GM18951 (cell line): ENCODE measurements at regions not wholly inside any gene's neighbourhood (a gene's known extent, or its start where the extent isn't known, plus 50 kb on each side); places are given as distances from the start of the nearest gene placed in this dataset.

ENCODE experiments used
- POLR2A ChIP-seq: IDR thresholded peaks from 4 replicates; pipeline ENCODE4 v1.6.1; 2011; ENCODE audit warnings: mild to moderate bottlenecking; ENCODE audit not compliant: insufficient read length, insufficient read depth; ENCODE audit errors: extremely low read depth
- in situ Hi-C: fragments of 300-500 bp; cut with MboI; formaldehyde crosslinking; loops from one replicate; pipeline ENCODE4 v1.12.0; 2022; ENCODE audit warnings: low sequenced_read_pairs, mixed read lengths, inconsistent platforms; ENCODE audit not compliant: unreplicated experiment

DNA sequence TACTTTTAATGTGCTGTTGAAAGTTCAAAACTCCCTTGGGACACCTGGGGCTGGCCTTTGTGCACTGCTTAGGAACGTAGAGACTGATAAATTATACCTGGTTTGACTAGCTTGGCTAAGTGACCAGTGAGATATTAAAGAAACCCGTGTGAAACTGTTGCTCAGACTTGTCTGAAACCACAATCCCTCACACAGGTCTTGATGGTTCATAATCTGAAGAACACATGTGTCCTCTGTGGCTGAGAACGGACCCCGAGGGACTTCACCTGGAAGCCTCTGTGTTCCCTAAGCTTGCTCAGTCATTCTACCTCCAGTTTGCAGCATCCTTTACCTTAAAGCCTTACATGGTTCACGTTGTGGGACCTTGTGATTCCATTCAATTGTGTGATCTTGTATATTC, 218.8 kb downstream of the CBLN2 start:
- no peak for TF ChIP-seq POLR2A
- in situ Hi-C loops = no loop called here

GRCh38 chr18:72324677-72325076, 219.5 kb downstream of the CBLN2 start:
- TF ChIP-seq POLR2A = no peak
- in situ Hi-C loops = no loop called here

DNA sequence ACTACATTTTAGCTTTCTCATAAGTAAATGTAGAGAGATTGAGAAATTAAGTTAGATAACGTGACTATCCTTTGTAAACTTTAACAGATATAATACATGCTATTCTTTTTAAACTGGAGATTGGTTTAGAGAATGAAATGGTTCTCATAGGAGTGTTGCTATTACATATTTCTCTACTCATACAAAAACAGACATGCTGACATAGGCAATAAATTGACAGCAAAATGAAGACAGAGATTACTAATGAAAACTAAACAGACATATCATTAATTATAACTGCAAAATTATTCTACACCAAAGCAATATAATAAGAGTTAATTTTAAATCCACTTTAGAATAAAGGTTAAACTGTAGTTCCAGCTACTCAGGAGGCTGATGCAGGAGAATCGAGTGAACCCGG, 227.6 kb downstream of the CBLN2 start:
- TF ChIP-seq POLR2A = no peak
- in situ Hi-C loops = no loop called here

- no peak for TF ChIP-seq POLR2A
- in situ Hi-C loops = no loop called here
Measured at GRCh38 chr18:72283148-72283925, 260.8 kb downstream of the CBLN2 start.

- in situ Hi-C loops = no loop called here
- TF ChIP-seq POLR2A = no peak
Measured at GRCh38 chr18:72273025-72273424, 271.1 kb downstream of the CBLN2 start.

- in situ Hi-C loops = no loop called here
- TF ChIP-seq POLR2A = no peak
Measured at GRCh38 chr18:72261590-72261989, 282.6 kb downstream of the CBLN2 start.

- in situ Hi-C loops = no loop called here
- TF ChIP-seq POLR2A = no peak
Measured at GRCh38 chr18:72246076-72246475, 298.1 kb downstream of the CBLN2 start.

DNA sequence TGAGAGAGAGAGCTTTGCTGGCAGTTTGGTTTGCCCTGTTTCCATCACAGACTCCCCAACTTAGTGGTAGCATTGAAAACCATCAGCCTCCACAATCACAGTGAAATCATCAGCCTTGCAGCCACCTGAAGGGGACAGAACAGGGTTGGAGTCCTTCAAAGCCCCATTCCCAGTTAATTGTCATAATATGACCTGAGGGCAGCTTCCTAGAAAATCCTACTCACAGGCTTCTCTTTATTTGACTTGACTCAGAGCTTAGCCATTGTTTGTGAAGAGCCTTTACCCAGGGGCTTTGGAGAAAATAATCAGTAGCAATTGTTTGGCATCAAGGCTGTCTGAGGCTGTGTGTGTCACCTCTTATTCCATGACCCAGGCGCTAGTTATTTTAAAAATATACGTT, 308.7 kb downstream of the CBLN2 start:
- in situ Hi-C loops = no loop called here
- no peak for TF ChIP-seq POLR2A

DNA sequence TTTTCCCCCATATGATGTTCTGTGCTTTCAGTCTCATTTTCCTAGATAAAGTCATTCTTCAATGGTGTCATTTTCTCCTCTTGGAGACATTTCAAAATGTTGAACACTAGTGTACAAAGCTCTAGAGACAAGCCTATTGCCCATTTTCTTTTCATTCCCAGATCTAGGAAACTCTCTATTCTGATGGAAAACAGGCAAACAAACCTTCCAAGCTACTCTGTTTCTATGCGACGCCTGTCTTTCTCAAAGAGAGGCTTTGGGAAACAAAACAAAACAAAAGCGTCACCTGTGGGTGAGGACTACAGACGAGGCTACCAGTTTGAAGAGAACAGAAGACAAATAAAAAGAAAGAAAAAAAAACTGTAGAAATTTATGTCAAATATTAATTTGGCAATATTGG, 311.0 kb downstream of the CBLN2 start:
- in situ Hi-C loops = no loop called here
- no peak for TF ChIP-seq POLR2A

GRCh38 chr18:72232644-72233043, 311.5 kb downstream of the CBLN2 start:
- in situ Hi-C loops = no loop called here
- TF ChIP-seq POLR2A = no peak

GRCh38 chr18:72225958-72226357, 318.2 kb downstream of the CBLN2 start:
- in situ Hi-C loops = no loop called here
- TF ChIP-seq POLR2A = no peak

DNA sequence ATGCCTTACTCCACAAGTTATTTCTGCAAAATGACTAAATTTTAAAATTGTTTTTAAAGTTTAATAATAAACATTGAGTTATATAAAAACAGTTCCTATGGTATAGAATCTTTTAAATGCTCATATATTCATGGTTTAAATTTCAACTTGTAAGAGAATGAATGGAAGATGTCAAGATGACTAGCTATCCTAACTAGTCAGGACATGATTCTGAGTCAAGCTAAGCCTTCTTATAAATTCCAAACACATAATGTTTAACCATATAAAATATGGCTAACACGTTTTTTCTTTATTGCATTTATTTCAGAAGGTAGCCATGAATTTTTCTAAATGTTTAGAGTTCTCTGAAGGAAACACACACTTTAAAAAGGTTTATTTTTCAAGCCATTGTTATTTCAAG, 320.4 kb downstream of the CBLN2 start:
- in situ Hi-C loops = no loop called here
- no peak for TF ChIP-seq POLR2A

DNA sequence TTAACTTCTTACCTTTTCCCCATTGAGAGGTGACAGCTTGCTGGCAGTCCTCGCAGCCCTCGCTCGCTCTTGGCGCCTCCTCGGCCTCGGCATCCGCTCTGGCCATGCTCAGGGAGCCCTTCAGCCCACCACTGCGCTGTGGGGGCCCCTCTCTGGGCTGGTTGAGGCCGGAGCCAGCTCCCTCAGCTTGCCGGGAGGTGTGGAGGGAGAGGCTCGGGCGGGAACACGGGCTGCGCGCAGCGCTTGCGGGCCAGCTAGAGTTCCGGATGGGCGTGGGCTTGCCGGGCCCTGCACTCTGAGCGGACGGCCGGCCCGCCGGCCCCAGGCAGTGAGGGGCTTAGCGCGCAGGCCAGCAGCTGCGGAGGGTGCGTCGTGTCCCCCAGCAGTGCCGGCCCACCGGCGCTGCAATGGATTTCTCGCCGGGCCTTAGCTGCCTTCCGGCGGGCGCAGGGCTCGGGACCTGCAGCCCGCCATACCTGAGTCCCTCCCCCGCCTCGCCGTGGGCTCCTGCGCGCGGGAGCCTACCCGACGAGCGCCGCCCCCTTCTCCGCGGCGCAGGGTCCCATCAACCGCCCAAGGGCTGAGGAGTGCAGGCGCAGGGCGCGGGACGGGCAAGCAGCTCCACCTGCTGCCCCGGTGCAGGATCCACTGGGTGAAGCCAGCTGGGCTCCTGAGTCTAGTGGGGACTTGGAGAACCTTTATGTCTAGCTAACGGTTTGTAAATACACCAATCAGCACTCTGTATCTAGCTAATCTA, 335.0 kb downstream of the CBLN2 start:
- TF ChIP-seq POLR2A = no peak
- in situ Hi-C loops = no loop called here

DNA sequence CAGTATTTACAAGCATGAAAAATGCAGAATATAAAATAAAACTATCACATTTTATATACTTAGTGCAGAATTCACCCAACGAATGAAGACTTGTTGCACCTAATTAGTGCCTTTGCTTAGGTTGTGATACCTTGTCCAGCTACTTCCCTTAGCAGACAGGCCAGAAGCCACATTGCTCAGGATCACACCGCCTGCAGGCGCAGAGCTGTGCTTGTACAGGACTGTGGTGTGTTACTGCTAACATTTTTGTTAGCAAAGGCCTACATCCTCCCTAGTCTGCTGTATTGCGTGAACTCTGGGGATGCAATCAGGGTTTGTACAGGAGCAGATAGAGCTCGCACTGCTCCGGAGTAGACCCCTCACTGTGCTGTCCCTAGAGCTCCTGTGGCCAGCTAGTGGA, 336.9 kb downstream of the CBLN2 start:
- in situ Hi-C loops = no loop called here
- TF ChIP-seq POLR2A = no peak
